GM12872 (cell line): ENCODE measurements at regions not wholly inside any gene's neighbourhood (a gene's known extent, or its start where the extent isn't known, plus 50 kb on each side); places are given as distances from the start of the nearest gene placed in this dataset.

Source experiments
- TF ChIP-seq, protein P1 (sequence below): IDR thresholded peaks from 3 replicates; pipeline ENCODE4 v1.5.1; 2011; ENCODE audit warnings: low read depth, mild to moderate bottlenecking, low read length, moderate library complexity; ENCODE audit not compliant: insufficient read depth

DNA sequence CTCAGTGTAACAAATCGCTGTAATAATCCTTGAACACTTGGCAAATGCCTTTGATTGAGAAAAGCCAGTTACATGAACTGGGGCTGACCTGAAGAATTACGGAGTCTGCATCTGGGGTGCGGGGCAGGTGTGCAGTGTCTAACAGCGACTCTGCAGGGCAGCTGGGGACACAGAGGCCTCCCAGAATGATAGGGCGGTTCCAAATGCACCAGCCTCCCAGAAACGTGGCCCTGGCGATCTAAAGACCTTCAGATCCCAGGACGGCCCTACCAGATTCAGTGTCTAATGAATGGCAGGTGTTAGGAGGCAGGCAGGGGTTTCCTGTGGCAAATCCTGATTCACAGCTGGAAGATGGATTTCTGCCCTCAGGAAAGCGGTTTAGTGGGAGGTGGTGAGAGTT lies 100.5 kb upstream of the RGMA start:
- TF ChIP-seq, protein P1, sequence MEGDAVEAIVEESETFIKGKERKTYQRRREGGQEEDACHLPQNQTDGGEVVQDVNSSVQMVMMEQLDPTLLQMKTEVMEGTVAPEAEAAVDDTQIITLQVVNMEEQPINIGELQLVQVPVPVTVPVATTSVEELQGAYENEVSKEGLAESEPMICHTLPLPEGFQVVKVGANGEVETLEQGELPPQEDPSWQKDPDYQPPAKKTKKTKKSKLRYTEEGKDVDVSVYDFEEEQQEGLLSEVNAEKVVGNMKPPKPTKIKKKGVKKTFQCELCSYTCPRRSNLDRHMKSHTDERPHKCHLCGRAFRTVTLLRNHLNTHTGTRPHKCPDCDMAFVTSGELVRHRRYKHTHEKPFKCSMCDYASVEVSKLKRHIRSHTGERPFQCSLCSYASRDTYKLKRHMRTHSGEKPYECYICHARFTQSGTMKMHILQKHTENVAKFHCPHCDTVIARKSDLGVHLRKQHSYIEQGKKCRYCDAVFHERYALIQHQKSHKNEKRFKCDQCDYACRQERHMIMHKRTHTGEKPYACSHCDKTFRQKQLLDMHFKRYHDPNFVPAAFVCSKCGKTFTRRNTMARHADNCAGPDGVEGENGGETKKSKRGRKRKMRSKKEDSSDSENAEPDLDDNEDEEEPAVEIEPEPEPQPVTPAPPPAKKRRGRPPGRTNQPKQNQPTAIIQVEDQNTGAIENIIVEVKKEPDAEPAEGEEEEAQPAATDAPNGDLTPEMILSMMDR: no peak

- TF ChIP-seq, protein P1: no peak
These were observed 99.2 kb upstream of the RGMA start for GRCh38 chr15:93188236-93188635.

GRCh38 chr15:93185796-93186195 lies 96.8 kb upstream of the RGMA start:
- TF ChIP-seq, protein P1: no peak

DNA sequence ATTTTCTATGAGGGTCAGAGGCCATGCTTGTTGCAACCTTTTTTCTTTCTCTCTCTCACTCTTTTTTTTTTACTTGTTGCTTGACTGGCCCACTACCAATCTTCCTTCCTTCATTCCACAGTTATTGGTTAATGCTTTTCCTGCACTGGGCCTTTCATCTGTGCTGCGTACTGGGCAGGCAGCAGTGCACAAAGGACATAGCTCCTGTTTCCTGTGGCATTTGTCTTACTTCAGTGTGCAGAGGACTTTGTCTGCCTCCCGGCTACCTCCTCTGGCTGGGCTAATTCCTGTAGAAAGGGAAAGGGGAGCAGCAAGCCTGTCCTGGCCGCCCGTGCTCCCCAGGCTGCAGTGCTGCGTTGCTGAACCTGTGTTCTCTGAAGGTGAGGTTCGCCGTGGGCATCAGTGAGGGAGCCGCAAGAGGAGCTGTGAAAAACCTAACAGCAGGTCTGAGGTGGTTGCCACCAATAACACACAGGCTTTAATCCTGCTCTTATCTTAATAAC lies 93.7 kb upstream of the RGMA start:
- TF ChIP-seq, protein P1: no peak

- TF ChIP-seq, protein P1: no peak
These were observed 91.6 kb upstream of the RGMA start for GRCh38 chr15:93180656-93181055.

DNA sequence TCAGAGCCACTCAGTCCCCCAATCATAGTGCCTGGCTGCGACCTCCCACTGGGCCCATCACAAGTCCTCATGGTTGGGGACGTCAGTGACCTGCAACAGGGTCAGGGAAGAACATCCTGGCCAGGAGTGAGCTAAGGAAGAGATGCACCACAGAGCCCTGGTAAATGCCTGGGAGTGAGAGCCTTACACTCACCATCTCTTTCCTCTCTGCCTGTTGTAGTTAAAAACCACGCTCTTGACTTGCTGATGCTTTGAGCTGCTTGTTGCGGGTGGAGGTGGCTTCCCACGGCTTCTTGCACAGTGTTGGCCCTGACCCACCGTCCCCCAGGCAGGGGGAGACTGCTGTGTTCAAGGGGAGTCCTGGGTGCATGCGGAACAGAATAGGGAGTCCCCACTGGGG lies 91.1 kb upstream of the RGMA start:
- TF ChIP-seq, protein P1: no peak

GRCh38 chr15:93179700-93180102 lies 90.7 kb upstream of the RGMA start:
- TF ChIP-seq, protein P1: no peak
